GM18511 (cell line): ENCODE measurements at regions not wholly inside any gene's neighbourhood (a gene's known extent, or its start where the extent isn't known, plus 50 kb on each side); places are given as distances from the start of the nearest gene placed in this dataset.
"Not testable (repeated sequence)": the region's sequence is repeated elsewhere in the genome, so short reads cannot be mapped to it uniquely, and the experiment has no call there.

Experiments used
- ATAC-seq: cut with Tn5 transposase; IDR thresholded peaks from one replicate; pipeline ENCODE4 v1.9.1; 2021; ENCODE audit warnings: mild to moderate bottlenecking, moderate library complexity; ENCODE audit not compliant: unreplicated experiment

- no peak for ATAC-seq
Observed at GRCh38 chr6:4421837-4422236, 286.5 kb upstream of the ECI2 start.

GRCh38 chr6:4420160-4420865 lies 284.9 kb upstream of the ECI2 start:
- ATAC-seq = no peak

GRCh38 chr6:4415549-4415948 lies 280.2 kb upstream of the ECI2 start:
- no peak for ATAC-seq

GRCh38 chr6:4414078-4414477 lies 278.7 kb upstream of the ECI2 start:
- not testable (repeated sequence) for ATAC-seq

GRCh38 chr6:4413073-4413472 lies 277.7 kb upstream of the ECI2 start:
- no peak for ATAC-seq

- ATAC-seq = no peak
Observed at GRCh38 chr6:4412488-4412887, 277.1 kb upstream of the ECI2 start.

- ATAC-seq = no peak
Observed at GRCh38 chr6:4412077-4412476, 276.7 kb upstream of the ECI2 start.

GRCh38 chr6:4407710-4408109 lies 272.3 kb upstream of the ECI2 start:
- peak; percentile 96 for ATAC-seq

- ATAC-seq = no peak
Observed at GRCh38 chr6:4405621-4406212, 270.3 kb upstream of the ECI2 start.

GRCh38 chr6:4404415-4404814 lies 269.0 kb upstream of the ECI2 start:
- ATAC-seq = no peak

GRCh38 chr6:4403828-4404227 lies 268.5 kb upstream of the ECI2 start:
- ATAC-seq = no peak

- no peak for ATAC-seq
Observed at GRCh38 chr6:4403023-4403752, 267.8 kb upstream of the ECI2 start.

GRCh38 chr6:4402477-4402976 lies 267.2 kb upstream of the ECI2 start:
- ATAC-seq = no peak

GRCh38 chr6:4401408-4402368 lies 266.3 kb upstream of the ECI2 start:
- no peak for ATAC-seq

GRCh38 chr6:4399656-4400055 lies 264.3 kb upstream of the ECI2 start:
- ATAC-seq = no peak

- ATAC-seq = no peak
Observed at GRCh38 chr6:4398791-4399190, 263.4 kb upstream of the ECI2 start.

GRCh38 chr6:4397307-4397706 lies 261.9 kb upstream of the ECI2 start:
- ATAC-seq = no peak

GRCh38 chr6:4396044-4396443 lies 260.7 kb upstream of the ECI2 start:
- ATAC-seq = no peak

- no peak for ATAC-seq
Observed at GRCh38 chr6:4395386-4395785, 260.0 kb upstream of the ECI2 start.

GRCh38 chr6:4394786-4395185 lies 259.4 kb upstream of the ECI2 start:
- ATAC-seq = no peak

GRCh38 chr6:4388675-4389074 lies 253.3 kb upstream of the ECI2 start:
- ATAC-seq = no peak
